ENCODE measurements at regions not wholly inside any gene's neighbourhood (a gene's known extent, or its start where the extent isn't known, plus 50 kb on each side); places are given as distances from the start of the nearest gene placed in this dataset.
"Not testable (repeated sequence)": the region's sequence is repeated elsewhere in the genome, so short reads cannot be mapped to it uniquely, and the experiment has no call there.

GRCh38 chr3:13998831-13999230, 119.0 kb upstream of the WNT7A start:
- no peak overlapping the region for H3K4me3 ChIP-seq (ENCODE audit: low read depth, low read length)

GRCh38 chr3:13995216-13995615, 115.3 kb upstream of the WNT7A start:
- DNase-seq (ENCODE audit: low read depth); H3K4me3 ChIP-seq (ENCODE audit: low read depth, low read length): not testable (repeated sequence)

More at GRCh38 chr3:13998831-13999230, 119.0 kb upstream of the WNT7A start:
- DNase-seq (ENCODE audit: low read depth), result no peak
- no peak for TF ChIP-seq CTCF (IDR thresholded peaks at IDR 0.05; ENCODE audit: insufficient read depth, low read length)

- DNase-seq (ENCODE audit: low read depth); H3K4me3 ChIP-seq (ENCODE audit: low read depth, low read length): not testable (repeated sequence)
These were observed 109.1 kb upstream of the WNT7A start for GRCh38 chr3:13988925-13989324.

- TF ChIP-seq CTCF (IDR thresholded peaks at IDR 0.05; ENCODE audit: insufficient read depth, low read length), result no peak
- no peak for DNase-seq (ENCODE audit: low read depth)
These were observed 96.6 kb upstream of the WNT7A start for GRCh38 chr3:13976469-13976868.

GRCh38 chr3:13975686-13976085, 95.8 kb upstream of the WNT7A start:
- no peak for TF ChIP-seq CTCF (IDR thresholded peaks at IDR 0.05; ENCODE audit: insufficient read depth, low read length)
- no peak overlapping the region for H3K4me3 ChIP-seq (ENCODE audit: low read depth, low read length)
- DNase-seq (ENCODE audit: low read depth), result no peak

More at GRCh38 chr3:13976469-13976868, 96.6 kb upstream of the WNT7A start:
- no peak overlapping the region for H3K4me3 ChIP-seq (ENCODE audit: low read depth, low read length)

GRCh38 chr3:13972679-13973379, 93.0 kb upstream of the WNT7A start:
- H3K4me3 ChIP-seq (ENCODE audit: low read depth, low read length), result no peak overlapping the region
- no peak for DNase-seq (ENCODE audit: low read depth)
- TF ChIP-seq CTCF (IDR thresholded peaks at IDR 0.05; ENCODE audit: insufficient read depth, low read length), result no peak

GRCh38 chr3:13966302-13966701, 86.4 kb upstream of the WNT7A start:
- no peak for DNase-seq (ENCODE audit: low read depth)
- TF ChIP-seq CTCF (IDR thresholded peaks at IDR 0.05; ENCODE audit: insufficient read depth, low read length), result no peak
- no peak overlapping the region for H3K4me3 ChIP-seq (ENCODE audit: low read depth, low read length)
